Activated naive CD4-positive, alpha-beta T cell treated with anti-CD3 and anti-CD28 coated beads, Interleukin-2, amount 10 ng/mL, durations not matched to agents 7 days and 5 days (primary cell): ENCODE measurements at regions not wholly inside any gene's neighbourhood (a gene's known extent, or its start where the extent isn't known, plus 50 kb on each side); places are given as distances from the start of the nearest gene placed in this dataset.

Experiments
- CTCF ChIA-PET: fragments of 350-600 bp; sonication (Branson Sonifier 250); formaldehyde crosslinking; loops from one replicate; lab custom pipeline; 2021; ENCODE audit warnings: antibody characterized with exemption; lab: Charles Lee
- DNase-seq: peaks from one replicate; pipeline ENCODE4 v3.0.0-alpha.2; 2020
- H3K27ac Mint-ChIP-seq: one replicate; pipeline ENCODE4 v1.8.0; 2021; ENCODE audit warnings: mild to moderate bottlenecking, moderate library complexity, mixed read lengths
- H3K27me3 Mint-ChIP-seq: one replicate; pipeline ENCODE4 v1.8.0; 2021; ENCODE audit warnings: mild to moderate bottlenecking, mixed read lengths
- H3K36me3 Mint-ChIP-seq: one replicate; pipeline ENCODE4 v1.8.0; 2021; ENCODE audit warnings: mixed read lengths
- H3K4me1 Mint-ChIP-seq: one replicate; pipeline ENCODE4 v1.8.0; 2021; ENCODE audit warnings: mixed read lengths
- H3K4me3 Mint-ChIP-seq: one replicate; pipeline ENCODE4 v1.8.0; 2021; ENCODE audit warnings: mild to moderate bottlenecking, moderate library complexity, mixed read lengths
- H3K9me3 Mint-ChIP-seq: one replicate; pipeline ENCODE4 v1.8.0; 2021; ENCODE audit warnings: mixed read lengths

- H3K27ac Mint-ChIP-seq, result peak overlapping the region; percentile 86
- CTCF ChIA-PET, result interaction anchor here (1.0 to 1.3 kb wide), 4 partner anchors 8 to 176 kb away, joined by 3 to 7 read pairs (median 4); no protein-coding TSS in a partner anchor
- no peak for DNase-seq
- H3K27me3 Mint-ChIP-seq, result no peaks in the 10 kb centered on the region
- no peak overlapping the region for H3K4me3 Mint-ChIP-seq
- peaks cover 44% of the 10 kb centered on the region for H3K4me1 Mint-ChIP-seq
- peaks cover 4% of the 10 kb centered on the region for H3K36me3 Mint-ChIP-seq
- H3K9me3 Mint-ChIP-seq, result peaks cover 6% of the 10 kb centered on the region
These were observed 57.9 kb upstream of the EPAS1 start for GRCh38 chr2:46239175-46239846.

- CTCF ChIA-PET, result interaction anchor here (1.0 to 1.3 kb wide), 4 partner anchors 9 to 176 kb away, joined by 3 to 7 read pairs (median 4); no protein-coding TSS in a partner anchor
- Mint-ChIP-seq H3K27me3 (no peaks in the 10 kb centered on the region), H3K4me1 (peaks cover 44% of the 10 kb centered on the region), H3K9me3 (peaks cover 6% of the 10 kb centered on the region), H3K36me3 (peaks cover 4% of the 10 kb centered on the region), H3K4me3 (no peak overlapping the region), H3K27ac (peak overlapping the region; percentile 86)
- peak; percentile 77 for DNase-seq
These were observed 57.4 kb upstream of the EPAS1 start for GRCh38 chr2:46239847-46240181.

DNA sequence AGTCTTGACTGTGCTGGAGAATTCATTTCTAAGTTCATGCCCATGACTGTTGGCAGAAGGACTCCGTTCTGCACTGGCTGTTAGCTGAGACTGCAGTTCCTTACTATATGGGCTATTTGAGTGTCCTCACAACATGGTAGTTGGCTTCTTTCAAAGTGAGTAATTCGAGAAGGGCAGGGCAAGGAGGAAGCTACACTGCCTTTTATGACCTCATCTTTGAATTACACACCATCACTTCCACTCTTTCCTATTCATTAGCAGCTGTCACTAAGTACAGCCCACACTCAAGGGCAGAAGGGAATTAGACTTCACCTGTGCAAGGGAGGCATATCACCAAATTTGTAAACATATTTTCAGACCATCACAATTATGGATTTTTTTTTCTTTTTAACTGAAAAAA is 55.9 kb upstream of the EPAS1 start:
- no peak overlapping the region for H3K4me3 Mint-ChIP-seq
- H3K27me3 Mint-ChIP-seq, result no peaks in the 10 kb centered on the region
- peaks cover 6% of the 10 kb centered on the region for H3K9me3 Mint-ChIP-seq
- H3K4me1 Mint-ChIP-seq, result peaks cover 43% of the 10 kb centered on the region
- no peak for DNase-seq
- CTCF ChIA-PET, result no interaction called here
- no peak overlapping the region for H3K27ac Mint-ChIP-seq
- H3K36me3 Mint-ChIP-seq, result peaks cover 4% of the 10 kb centered on the region

GRCh38 chr2:46245869-46246268 is 51.3 kb upstream of the EPAS1 start:
- CTCF ChIA-PET, result no interaction called here

GRCh38 chr2:46246790-46247189 is 50.4 kb upstream of the EPAS1 start:
- CTCF ChIA-PET, result no interaction called here
- Mint-ChIP-seq H3K36me3 (no peaks in the 10 kb centered on the region), H3K9me3 (no peaks in the 10 kb centered on the region), H3K4me3 (no peak overlapping the region), H3K4me1 (peaks cover 4% of the 10 kb centered on the region), H3K27me3 (peaks cover 4% of the 10 kb centered on the region), H3K27ac (no peak overlapping the region)
- DNase-seq, result no peak

More at GRCh38 chr2:46245869-46246268, 51.3 kb upstream of the EPAS1 start:
- H3K9me3 Mint-ChIP-seq, result no peaks in the 10 kb centered on the region
- peaks cover 9% of the 10 kb centered on the region for H3K4me1 Mint-ChIP-seq
- DNase-seq, result no peak
- H3K27ac Mint-ChIP-seq, result no peak overlapping the region
- H3K4me3 Mint-ChIP-seq, result no peak overlapping the region
- H3K27me3 Mint-ChIP-seq, result peaks cover 4% of the 10 kb centered on the region
- H3K36me3 Mint-ChIP-seq, result no peaks in the 10 kb centered on the region
